ENCODE measurements at regions not wholly inside any gene's neighbourhood (a gene's known extent, or its start where the extent isn't known, plus 50 kb on each side); places are given as distances from the start of the nearest gene placed in this dataset.

DNA sequence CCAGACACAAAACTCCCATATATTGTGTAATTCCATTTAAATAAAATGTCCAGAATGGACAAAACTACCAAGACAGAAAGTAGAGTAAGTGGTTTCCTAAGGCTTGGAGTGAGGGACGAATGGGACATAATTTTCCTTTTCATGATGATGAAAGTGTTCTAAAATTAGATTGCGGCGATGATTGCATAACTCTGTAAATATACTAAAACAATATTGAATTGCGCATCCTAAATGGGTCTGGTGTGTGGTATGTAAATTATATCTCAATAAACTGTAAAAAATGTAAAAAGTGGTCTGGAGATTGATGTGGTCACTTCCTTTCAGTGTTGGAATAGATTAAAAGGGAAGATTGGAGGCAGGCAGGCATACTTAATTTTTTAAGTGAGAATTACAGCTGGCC, 105.9 kb upstream of the KCNAB1 start:
- H3K9me3 ChIP-seq: no peaks in the 10 kb centered on the region
- DNase-seq: no peak
- intact Hi-C loops (cut with DNase I): no loop called here
- H3K36me3 ChIP-seq: no peaks in the 10 kb centered on the region
- no peak overlapping the region for H3K27ac ChIP-seq
- no peak overlapping the region for H3K4me3 ChIP-seq
- TF ChIP-seq, protein P1, sequence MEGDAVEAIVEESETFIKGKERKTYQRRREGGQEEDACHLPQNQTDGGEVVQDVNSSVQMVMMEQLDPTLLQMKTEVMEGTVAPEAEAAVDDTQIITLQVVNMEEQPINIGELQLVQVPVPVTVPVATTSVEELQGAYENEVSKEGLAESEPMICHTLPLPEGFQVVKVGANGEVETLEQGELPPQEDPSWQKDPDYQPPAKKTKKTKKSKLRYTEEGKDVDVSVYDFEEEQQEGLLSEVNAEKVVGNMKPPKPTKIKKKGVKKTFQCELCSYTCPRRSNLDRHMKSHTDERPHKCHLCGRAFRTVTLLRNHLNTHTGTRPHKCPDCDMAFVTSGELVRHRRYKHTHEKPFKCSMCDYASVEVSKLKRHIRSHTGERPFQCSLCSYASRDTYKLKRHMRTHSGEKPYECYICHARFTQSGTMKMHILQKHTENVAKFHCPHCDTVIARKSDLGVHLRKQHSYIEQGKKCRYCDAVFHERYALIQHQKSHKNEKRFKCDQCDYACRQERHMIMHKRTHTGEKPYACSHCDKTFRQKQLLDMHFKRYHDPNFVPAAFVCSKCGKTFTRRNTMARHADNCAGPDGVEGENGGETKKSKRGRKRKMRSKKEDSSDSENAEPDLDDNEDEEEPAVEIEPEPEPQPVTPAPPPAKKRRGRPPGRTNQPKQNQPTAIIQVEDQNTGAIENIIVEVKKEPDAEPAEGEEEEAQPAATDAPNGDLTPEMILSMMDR (IDR thresholded peaks at IDR 0.05): no peak
- no peak for TF ChIP-seq POLR2A (IDR thresholded peaks at IDR 0.05)
- no peaks in the 10 kb centered on the region for H3K27me3 ChIP-seq
- 50 to 61% methylated on average over 4 of the region's 4 CpGs for WGBS, 2 donors
- H3K4me1 ChIP-seq: no peaks in the 10 kb centered on the region

DNA sequence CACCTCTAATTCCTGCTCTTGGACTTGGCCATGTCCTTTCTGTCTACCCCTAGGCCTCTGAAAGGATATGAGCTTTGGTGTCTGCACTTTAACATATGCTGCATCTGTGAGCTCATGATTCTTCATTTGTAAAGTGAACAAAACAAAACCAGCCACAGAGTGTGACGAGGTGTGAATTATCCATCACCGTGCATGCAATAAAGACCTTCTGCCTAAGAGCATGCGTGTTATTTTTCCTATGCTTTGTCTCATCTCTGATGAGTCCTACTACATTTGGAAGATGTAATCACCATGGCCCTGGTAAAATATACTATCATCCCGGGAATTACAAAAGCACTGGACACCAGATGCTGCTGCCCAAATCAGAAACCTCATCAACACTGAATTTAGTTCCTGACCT, 103.5 kb upstream of the KCNAB1 start:
- intact Hi-C loops (cut with DNase I): no loop called here
- Histone ChIP-seq H3K4me1 (no peaks in the 10 kb centered on the region), H3K27me3 (no peaks in the 10 kb centered on the region), H3K36me3 (no peaks in the 10 kb centered on the region), H3K9me3 (no peaks in the 10 kb centered on the region), H3K4me3 (no peak overlapping the region), H3K27ac (no peak overlapping the region)
- no peak for TF ChIP-seq POLR2A (IDR thresholded peaks at IDR 0.05)
- TF ChIP-seq, protein P1 (IDR thresholded peaks at IDR 0.05): no peak
- no peak for DNase-seq
- WGBS, 2 donors: 80 to 82% methylated on average over 4 of the region's 4 CpGs

DNA sequence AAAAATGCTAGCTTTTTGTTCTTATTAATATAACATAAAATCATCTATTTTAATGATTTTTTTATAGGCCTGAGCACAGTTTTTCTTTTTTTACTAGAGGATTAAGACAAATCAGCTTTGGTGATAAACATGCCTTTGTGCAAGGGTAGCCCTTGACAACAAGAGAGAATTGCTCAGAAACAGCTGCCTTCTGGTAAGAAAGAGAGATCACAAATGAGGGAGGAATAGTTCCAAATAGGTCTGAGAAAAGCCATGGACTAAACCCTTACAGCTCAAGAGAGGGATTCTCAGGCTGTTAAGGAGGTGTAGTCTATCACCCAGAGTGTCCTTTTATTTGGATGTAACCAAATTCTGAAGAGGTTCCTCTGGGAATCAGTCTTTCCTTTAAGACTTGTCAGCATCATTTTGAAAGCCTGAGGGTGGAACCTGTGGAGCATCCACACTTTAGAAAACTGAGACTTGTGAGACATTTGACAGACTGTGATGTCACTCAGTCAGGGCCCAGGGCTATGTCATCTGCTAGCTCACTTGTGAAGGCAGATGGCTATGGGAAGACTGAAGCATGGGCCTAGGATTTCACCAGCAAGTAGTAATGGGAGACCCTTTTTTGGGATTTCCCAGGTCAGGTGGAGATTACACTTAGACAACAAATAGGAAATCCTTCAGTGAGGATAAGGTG, 102.9 kb upstream of the KCNAB1 start:
- Histone ChIP-seq H3K27ac (no peak overlapping the region), H3K36me3 (no peaks in the 10 kb centered on the region), H3K4me3 (no peak overlapping the region), H3K4me1 (no peaks in the 10 kb centered on the region), H3K27me3 (no peaks in the 10 kb centered on the region), H3K9me3 (no peaks in the 10 kb centered on the region)
- no peak for DNase-seq
- intact Hi-C loops (cut with DNase I): no loop called here
- TF ChIP-seq, protein P1 (IDR thresholded peaks at IDR 0.05): no peak
- TF ChIP-seq POLR2A (IDR thresholded peaks at IDR 0.05): no peak

DNA sequence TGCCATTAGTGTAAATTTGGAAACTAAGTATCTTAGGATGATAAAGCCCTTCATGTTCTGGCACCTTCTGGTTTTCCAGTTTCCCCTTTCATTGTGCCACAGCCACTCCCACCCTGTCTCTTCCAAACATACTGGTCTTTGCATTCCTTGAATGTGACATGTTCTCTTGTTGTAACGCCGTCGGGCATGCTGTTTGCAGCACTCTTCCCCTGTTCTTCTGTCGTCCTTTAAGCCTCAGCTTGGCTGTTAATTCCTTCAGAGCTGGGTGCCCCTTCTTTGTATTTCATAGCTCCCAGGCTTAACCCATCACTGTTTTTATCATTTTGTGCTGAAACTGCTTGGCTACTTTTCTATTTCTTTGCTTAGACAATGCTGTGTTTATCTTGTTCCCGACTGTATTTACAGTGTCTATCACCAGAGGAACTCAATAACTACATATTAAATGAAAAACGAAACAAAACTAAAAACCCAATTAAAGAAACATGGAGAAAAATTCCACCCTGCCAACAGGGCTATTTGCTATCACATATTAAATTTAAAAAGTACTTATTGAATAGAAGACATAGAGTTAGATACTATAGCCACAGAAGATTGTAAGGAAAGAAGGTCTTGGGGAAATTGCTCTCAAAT, 95.4 kb upstream of the KCNAB1 start:
- no peak overlapping the region for H3K27ac ChIP-seq
- DNase-seq: no peak
- no peaks in the 10 kb centered on the region for H3K27me3 ChIP-seq
- peaks cover 0 to 4% (median 0%) of the 10 kb centered on the region in 3 donors for H3K4me1 ChIP-seq
- TF ChIP-seq POLR2A (IDR thresholded peaks at IDR 0.05): no peak
- TF ChIP-seq, protein P1 (IDR thresholded peaks at IDR 0.05): no peak
- no peaks in the 10 kb centered on the region for H3K9me3 ChIP-seq
- peak overlapping the region in 2 of 4 donors; percentile 13 to 37 for H3K4me3 ChIP-seq
- WGBS, 2 donors: 10 to 12% methylated on average over 6 of the region's 6 CpGs
- H3K36me3 ChIP-seq: no peaks in the 10 kb centered on the region
- intact Hi-C loops (cut with DNase I): no loop called here

DNA sequence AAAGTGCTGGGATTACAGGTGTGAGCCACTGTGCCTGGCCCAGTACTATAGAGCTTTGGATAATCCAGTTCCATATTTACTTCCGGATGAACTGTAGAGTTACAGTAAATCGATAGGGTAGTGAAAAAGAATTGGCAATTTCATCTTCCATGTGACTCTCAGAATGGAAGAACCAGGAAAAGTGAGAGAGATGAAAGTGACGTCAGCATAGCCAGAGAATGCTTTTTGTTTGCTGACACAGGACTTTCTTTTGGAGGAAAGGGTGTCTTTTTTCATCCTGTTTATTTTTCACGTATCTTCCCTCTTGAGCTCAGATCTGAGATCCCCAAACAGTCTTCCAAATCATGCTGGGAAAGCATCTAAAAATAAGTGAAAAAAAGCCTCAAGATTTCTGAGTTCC, 91.2 kb upstream of the KCNAB1 start:
- Histone ChIP-seq H3K36me3 (no peaks in the 10 kb centered on the region), H3K4me1 (peaks cover 0 to 4% (median 0%) of the 10 kb centered on the region in 3 donors), H3K4me3 (no peak overlapping the region), H3K9me3 (no peaks in the 10 kb centered on the region), H3K27ac (no peak overlapping the region), H3K27me3 (no peaks in the 10 kb centered on the region)
- intact Hi-C loops (cut with DNase I): no loop called here
- no peak for DNase-seq
- TF ChIP-seq, protein P1 (IDR thresholded peaks at IDR 0.05): no peak
- no peak for TF ChIP-seq POLR2A (IDR thresholded peaks at IDR 0.05)
- whole genome bisulfite sequencing, 2 donors: 73 to 79% methylated on average over 4 of the region's 4 CpGs

All from esophagus squamous epithelium (tissue), 5 donors.